Cardiac septum (tissue), 1 donor: ENCODE measurements at regions not wholly inside any gene's neighbourhood (a gene's known extent, or its start where the extent isn't known, plus 50 kb on each side); places are given as distances from the start of the nearest gene placed in this dataset.

Experiments
- DNase-seq: peaks from one replicate; pipeline ENCODE4 v3.0.0-alpha.2; 2020; ENCODE audit warnings: low spot score
- intact Hi-C: fragments of 100-400 bp; cut with DNase I; formaldehyde crosslinking; loops from one replicate; pipeline ENCODE4 v1.14.0; 2022
- donor health status: DM: no; HTN: no; CAD: no.

GRCh38 chr7:81221527-81222217 lies 302.8 kb upstream of the SEMA3C start:
- intact Hi-C loops: no loop called here

GRCh38 chr7:81218480-81219106 lies 299.7 kb upstream of the SEMA3C start:
- intact Hi-C loops: no loop called here
- no peak for DNase-seq

More at GRCh38 chr7:81221527-81222217, 302.8 kb upstream of the SEMA3C start:
- no peak for DNase-seq

- DNase-seq: no peak
- intact Hi-C loops: no loop called here
Observed at GRCh38 chr7:81213394-81213793, 294.5 kb upstream of the SEMA3C start.

- intact Hi-C loops: no loop called here
Observed at GRCh38 chr7:81211934-81212320, 293.1 kb upstream of the SEMA3C start.

GRCh38 chr7:81211204-81211933 lies 292.5 kb upstream of the SEMA3C start:
- no peak for DNase-seq
- intact Hi-C loops: no loop called here

More at GRCh38 chr7:81211934-81212320, 293.1 kb upstream of the SEMA3C start:
- DNase-seq: no peak

- intact Hi-C loops: no loop called here
- DNase-seq: no peak
Observed at GRCh38 chr7:81210137-81211064, 291.6 kb upstream of the SEMA3C start.

GRCh38 chr7:81209059-81209458 lies 290.2 kb upstream of the SEMA3C start:
- DNase-seq: no peak
- intact Hi-C loops: no loop called here

- DNase-seq: no peak
- intact Hi-C loops: no loop called here
Observed at GRCh38 chr7:81207801-81208200, 288.9 kb upstream of the SEMA3C start.

GRCh38 chr7:81206667-81207360 lies 288.0 kb upstream of the SEMA3C start:
- no peak for DNase-seq
- intact Hi-C loops: no loop called here

GRCh38 chr7:81206217-81206616 lies 287.4 kb upstream of the SEMA3C start:
- no peak for DNase-seq
- intact Hi-C loops: no loop called here

GRCh38 chr7:81201188-81201587 lies 282.3 kb upstream of the SEMA3C start:
- intact Hi-C loops: no loop called here
- DNase-seq: no peak

GRCh38 chr7:81198766-81199165 lies 279.9 kb upstream of the SEMA3C start:
- DNase-seq: no peak
- intact Hi-C loops: no loop called here

GRCh38 chr7:81197266-81197665 lies 278.4 kb upstream of the SEMA3C start:
- no peak for DNase-seq
- intact Hi-C loops: no loop called here

- intact Hi-C loops: no loop called here
- no peak for DNase-seq
Observed at GRCh38 chr7:81195033-81195432, 276.2 kb upstream of the SEMA3C start.

GRCh38 chr7:81190997-81191768 lies 272.3 kb upstream of the SEMA3C start:
- intact Hi-C loops: no loop called here
- no peak for DNase-seq

GRCh38 chr7:81187753-81188152 lies 268.9 kb upstream of the SEMA3C start:
- intact Hi-C loops: no loop called here
- no peak for DNase-seq

- DNase-seq: no peak
- intact Hi-C loops: no loop called here
Observed at GRCh38 chr7:81186691-81187090, 267.8 kb upstream of the SEMA3C start.

GRCh38 chr7:81185072-81185471 lies 266.2 kb upstream of the SEMA3C start:
- DNase-seq: no peak
- intact Hi-C loops: no loop called here
